ENCODE measurements at regions not wholly inside any gene's neighbourhood (a gene's known extent, or its start where the extent isn't known, plus 50 kb on each side); places are given as distances from the start of the nearest gene placed in this dataset.
A peak's percentile ranks its signal among the peaks of the same experiment; 100 is the strongest.

GRCh38 chrX:122914256-122914655 lies 269.8 kb upstream of the GRIA3 start:
- no peaks in the 10 kb centered on the region for H3K4me1 Mint-ChIP-seq (ENCODE audit: low read depth)
- no peaks in the 10 kb centered on the region for H3K36me3 Mint-ChIP-seq (ENCODE audit: low read depth)
- no peak overlapping the region for H3K27ac Mint-ChIP-seq (ENCODE audit: unreplicated experiment)
- DNase-seq (ENCODE audit: low spot score) = peak; percentile 69
- no peak for TF ChIP-seq CTCF (IDR thresholded peaks at IDR 0.05)
- no peak overlapping the region for H3K4me3 Mint-ChIP-seq (ENCODE audit: unreplicated experiment)
- H3K27me3 Mint-ChIP-seq (ENCODE audit: low read depth) = no peaks in the 10 kb centered on the region
- H3K9me3 Mint-ChIP-seq (ENCODE audit: low read depth) = peaks cover 45% of the 10 kb centered on the region

GRCh38 chrX:122934131-122934530 lies 249.9 kb upstream of the GRIA3 start:
- Mint-ChIP-seq H3K27me3 (ENCODE audit: low read depth) (no peaks in the 10 kb centered on the region), H3K4me1 (ENCODE audit: low read depth) (no peaks in the 10 kb centered on the region), H3K9me3 (ENCODE audit: low read depth) (peaks cover 16% of the 10 kb centered on the region), H3K27ac (ENCODE audit: unreplicated experiment) (no peak overlapping the region), H3K4me3 (ENCODE audit: unreplicated experiment) (no peak overlapping the region), H3K36me3 (ENCODE audit: low read depth) (no peaks in the 10 kb centered on the region)
- TF ChIP-seq CTCF (IDR thresholded peaks at IDR 0.05) = no peak
- no peak for DNase-seq (ENCODE audit: low spot score)

GRCh38 chrX:122940199-122940598 lies 243.9 kb upstream of the GRIA3 start:
- Mint-ChIP-seq H3K27me3 (ENCODE audit: low read depth) (no peaks in the 10 kb centered on the region), H3K36me3 (ENCODE audit: low read depth) (no peaks in the 10 kb centered on the region), H3K27ac (ENCODE audit: unreplicated experiment) (no peak overlapping the region), H3K9me3 (ENCODE audit: low read depth) (peaks cover 25% of the 10 kb centered on the region), H3K4me3 (ENCODE audit: unreplicated experiment) (no peak overlapping the region), H3K4me1 (ENCODE audit: low read depth) (peaks cover 3% of the 10 kb centered on the region)
- TF ChIP-seq CTCF (IDR thresholded peaks at IDR 0.05) = no peak
- no peak for DNase-seq (ENCODE audit: low spot score)

- H3K27me3 Mint-ChIP-seq (ENCODE audit: low read depth) = no peaks in the 10 kb centered on the region
- DNase-seq (ENCODE audit: low spot score) = no peak
- no peak overlapping the region for H3K27ac Mint-ChIP-seq (ENCODE audit: unreplicated experiment)
- H3K36me3 Mint-ChIP-seq (ENCODE audit: low read depth) = no peaks in the 10 kb centered on the region
- peaks cover 31% of the 10 kb centered on the region for H3K9me3 Mint-ChIP-seq (ENCODE audit: low read depth)
- H3K4me3 Mint-ChIP-seq (ENCODE audit: unreplicated experiment) = no peak overlapping the region
- peaks cover 3% of the 10 kb centered on the region for H3K4me1 Mint-ChIP-seq (ENCODE audit: low read depth)
- no peak for TF ChIP-seq CTCF (IDR thresholded peaks at IDR 0.05)
Observed at GRCh38 chrX:122941806-122942205, 242.3 kb upstream of the GRIA3 start.

GRCh38 chrX:122943918-122944317 lies 240.2 kb upstream of the GRIA3 start:
- no peak for TF ChIP-seq CTCF (IDR thresholded peaks at IDR 0.05)
- Mint-ChIP-seq H3K27me3 (ENCODE audit: low read depth) (no peaks in the 10 kb centered on the region), H3K27ac (ENCODE audit: unreplicated experiment) (no peak overlapping the region), H3K4me3 (ENCODE audit: unreplicated experiment) (no peak overlapping the region), H3K9me3 (ENCODE audit: low read depth) (peaks cover 21% of the 10 kb centered on the region), H3K4me1 (ENCODE audit: low read depth) (peaks cover 3% of the 10 kb centered on the region), H3K36me3 (ENCODE audit: low read depth) (no peaks in the 10 kb centered on the region)
- no peak for DNase-seq (ENCODE audit: low spot score)
